ENCODE measurements at regions not wholly inside any gene's neighbourhood (a gene's known extent, or its start where the extent isn't known, plus 50 kb on each side); places are given as distances from the start of the nearest gene placed in this dataset.
"Not testable (repeated sequence)": the region's sequence is repeated elsewhere in the genome, so short reads cannot be mapped to it uniquely, and the experiment has no call there.

- TF ChIP-seq CTCF (conservative IDR thresholded peaks at IDR 0.05; ENCODE audit: low read length); EZH2phosphoT487 (IDR thresholded peaks at IDR 0.05; ENCODE audit: borderline replicate concordance, low read depth, low read length): not testable (repeated sequence)
Measured at GRCh38 chr1:31495351-31495750, 81.0 kb upstream of the TINAGL1 start.

All from OCI-LY7 (cell line).